Ovary (tissue), 7 donors: ENCODE measurements at regions not wholly inside any gene's neighbourhood (a gene's known extent, or its start where the extent isn't known, plus 50 kb on each side); places are given as distances from the start of the nearest gene placed in this dataset.
"Not testable (repeated sequence)": the region's sequence is repeated elsewhere in the genome, so short reads cannot be mapped to it uniquely, and the experiment has no call there.

Experiments used
- DNase-seq, 5 donors: peaks; one replicate each; pipeline ENCODE4 v3.0.0-alpha.2; 2019 to 2020
- H3K27ac ChIP-seq, 2 donors: fragments of 200-600 bp; one replicate each; pipeline versions ENCODE4 v1.5.1 to v1.8.0; 2019 to 2022
- H3K27me3 ChIP-seq: fragments of 200-600 bp; one replicate; pipeline ENCODE4 v1.8.0; 2022
- H3K36me3 ChIP-seq: fragments of 200-600 bp; sonication (generic); one replicate; pipeline ENCODE4 v1.5.1; 2019
- H3K4me1 ChIP-seq: one replicate; pipeline ENCODE4 v1.8.1; 2013; ENCODE audit warnings: mild to moderate bottlenecking, moderate library complexity; ENCODE audit not compliant: insufficient read depth
- H3K4me3 ChIP-seq: fragments of 200-600 bp; sonication (generic); one replicate; pipeline ENCODE4 v1.5.1; 2017
- H3K9me3 ChIP-seq, 2 donors: fragments of 200-600 bp in 1 of 2; sonication (generic) in 1 of 2; one replicate each; pipeline versions ENCODE4 v1.5.1 to v1.8.1; 2013 to 2019; ENCODE audit warnings: mild to moderate bottlenecking in 1 of 2, moderate library complexity in 1 of 2
- CTCF ChIP-seq, 3 donors: fragments of 450-650 bp in 2 of 3; fragments of 200-600 bp in 1 of 3; IDR thresholded peaks; one replicate each; pipeline versions ENCODE4 v1.5.1 to v1.8.0; 2016 to 2022; ENCODE audit warnings: antibody characterized with exemption in 3 of 3, mild to moderate bottlenecking in 1 of 3
- EP300 ChIP-seq: sonication (generic); formaldehyde crosslinking; IDR thresholded peaks from one replicate; pipeline ENCODE4 v1.6.1; 2017; ENCODE audit warnings: antibody characterized with exemption
- POLR2A ChIP-seq: fragments of 450-650 bp; IDR thresholded peaks from one replicate; pipeline ENCODE4 v1.6.1; 2017; ENCODE audit warnings: antibody characterized with exemption, mild to moderate bottlenecking, moderate library complexity
- WGBS, 3 donors: extraction: QIAGEN DNeasy Blood & Tissue Kit in 1 of 3; methylation state at CpG; one replicate each; pipeline versions ENCODE4 v1.1.5 to v1.1.7; 2013 to 2017; 5-methylcytosine and 5-hydroxymethylcytosine counted together
- intact Hi-C, 4 donors: fragments of 100-400 bp; cut with DNase I; formaldehyde crosslinking; loops; one replicate each; pipeline versions ENCODE4 v1.11.0 to v1.15.1; 2022 to 2023
- donor health status: DM: no; HTN: no; CAD: no; lungs with moderate emphysema.
- donor health status: DM: no; HTN: no; CAD: no.
- donor health status: Bipolar disorder and iron deficiency.
- donor health status: DM: no; HTN: no; CAD: no.
- donor health status: DM: yes; HTN: yes; CAD: no.

GRCh38 chr12:34605955-34606748, 583.9 kb downstream of the ALG10 start:
- DNase-seq: no peak
- Histone ChIP-seq H3K36me3 (no peaks in the 10 kb centered on the region), H3K27me3 (no peaks in the 10 kb centered on the region), H3K27ac (no peak overlapping the region), H3K4me3 (no peak overlapping the region), H3K9me3 (no peaks in the 10 kb centered on the region), H3K4me1 (no peaks in the 10 kb centered on the region)
- no peak for TF ChIP-seq EP300
- TF ChIP-seq CTCF (IDR thresholded peaks at IDR 0.05): no peak
- TF ChIP-seq POLR2A: no peak
- 58 to 69% (median 65%) methylated on average over 27 of the region's 27 CpGs for WGBS, 3 donors
- intact Hi-C loops: no loop called here

GRCh38 chr12:34606749-34607519, 584.6 kb downstream of the ALG10 start:
- Histone ChIP-seq H3K27ac (no peak overlapping the region), H3K36me3 (no peaks in the 10 kb centered on the region), H3K9me3 (no peaks in the 10 kb centered on the region), H3K4me3 (no peak overlapping the region), H3K27me3 (no peaks in the 10 kb centered on the region), H3K4me1 (no peaks in the 10 kb centered on the region)
- WGBS, 3 donors: 51 to 60% (median 58%) methylated on average over 23 to 24 of the region's 24 CpGs
- intact Hi-C loops: no loop called here
- no peak for DNase-seq
- TF ChIP-seq CTCF (IDR thresholded peaks at IDR 0.05) (no peak), POLR2A (no peak), EP300 (no peak)

GRCh38 chr12:34607520-34608195, 585.4 kb downstream of the ALG10 start:
- Histone ChIP-seq H3K27ac (no peak overlapping the region), H3K36me3 (no peaks in the 10 kb centered on the region), H3K27me3 (no peaks in the 10 kb centered on the region), H3K4me1 (no peaks in the 10 kb centered on the region), H3K4me3 (no peak overlapping the region), H3K9me3 (no peaks in the 10 kb centered on the region)
- intact Hi-C loops: no loop called here
- 55 to 62% (median 58%) methylated on average over 14 of the region's 14 CpGs for WGBS, 3 donors
- TF ChIP-seq CTCF (IDR thresholded peaks at IDR 0.05) (no peak), POLR2A (no peak), EP300 (no peak)
- no peak for DNase-seq

GRCh38 chr12:34613988-34614387, 591.7 kb downstream of the ALG10 start:
- DNase-seq, H3K4me3 ChIP-seq, H3K36me3 ChIP-seq, H3K4me1 ChIP-seq, H3K9me3 ChIP-seq, intact Hi-C loops, H3K27ac ChIP-seq, H3K27me3 ChIP-seq: not testable (repeated sequence)
- WGBS, 3 donors: 62 to 71% (median 64%) methylated on average over 2 of the region's 2 CpGs
